Stimulated activated CD8-positive, alpha-beta memory T cell treated with anti-CD3 and anti-CD28 coated beads, Interleukin-12 subunit alpha, Interleukin-12 subunit beta, amount 100 ng/mL, for 1 hour (primary cell): ENCODE measurements at regions not wholly inside any gene's neighbourhood (a gene's known extent, or its start where the extent isn't known, plus 50 kb on each side); places are given as distances from the start of the nearest gene placed in this dataset.

Source experiments
- DNase-seq: peaks from one replicate; pipeline ENCODE4 v3.0.0-alpha.2; 2020; ENCODE audit warnings: low read depth

DNA sequence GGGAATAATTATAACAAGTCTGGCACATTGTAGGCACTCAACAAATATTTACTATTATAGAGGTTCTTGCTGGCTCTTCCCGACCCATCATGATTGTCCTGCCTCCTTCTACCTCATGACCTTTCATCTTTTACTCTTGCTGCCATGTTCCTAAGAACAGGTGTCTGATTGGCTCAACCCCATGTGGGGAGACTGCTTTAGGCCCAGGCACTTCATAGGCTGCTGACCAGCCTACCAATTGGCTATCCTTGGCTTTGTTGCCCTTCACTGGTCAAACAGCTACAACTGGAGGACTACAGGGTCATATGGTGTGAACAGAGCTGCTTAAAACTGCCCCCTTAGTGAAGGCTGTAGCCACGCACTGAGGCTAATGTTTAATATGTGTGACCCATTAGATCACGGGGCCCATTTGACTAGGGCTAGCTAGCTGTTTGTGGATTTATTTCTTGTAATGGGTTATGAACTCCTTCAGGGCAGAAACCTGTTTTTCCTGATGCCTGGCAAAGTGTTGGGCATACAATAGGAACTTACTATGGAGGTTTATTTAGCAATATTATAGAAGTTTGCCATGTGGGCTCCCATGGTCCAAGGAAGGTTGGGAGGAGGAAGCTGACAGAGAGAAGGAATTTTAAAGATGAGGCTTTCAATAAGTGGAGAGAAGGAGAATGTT lies 239.9 kb upstream of the TBC1D5 start:
- no peak for DNase-seq

DNA sequence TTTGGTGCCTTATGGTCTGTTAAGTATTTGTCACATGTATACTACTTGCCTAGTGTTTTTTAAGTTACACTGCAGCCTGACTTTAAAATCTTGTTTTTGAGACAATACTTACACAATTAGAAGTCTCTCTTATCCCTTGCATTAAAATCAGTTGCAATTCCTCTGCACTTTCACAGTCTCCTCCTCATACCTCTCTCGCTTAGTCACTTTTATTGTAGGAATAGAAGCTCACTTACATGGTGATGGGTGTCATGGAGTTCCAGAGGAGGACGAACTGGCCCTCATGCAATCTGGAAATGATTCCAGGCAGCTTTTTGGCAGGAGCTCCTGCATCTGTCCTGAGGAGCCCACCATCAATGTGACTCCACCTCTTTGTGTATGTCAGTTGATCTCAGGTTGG lies 238.4 kb upstream of the TBC1D5 start:
- no peak for DNase-seq

DNA sequence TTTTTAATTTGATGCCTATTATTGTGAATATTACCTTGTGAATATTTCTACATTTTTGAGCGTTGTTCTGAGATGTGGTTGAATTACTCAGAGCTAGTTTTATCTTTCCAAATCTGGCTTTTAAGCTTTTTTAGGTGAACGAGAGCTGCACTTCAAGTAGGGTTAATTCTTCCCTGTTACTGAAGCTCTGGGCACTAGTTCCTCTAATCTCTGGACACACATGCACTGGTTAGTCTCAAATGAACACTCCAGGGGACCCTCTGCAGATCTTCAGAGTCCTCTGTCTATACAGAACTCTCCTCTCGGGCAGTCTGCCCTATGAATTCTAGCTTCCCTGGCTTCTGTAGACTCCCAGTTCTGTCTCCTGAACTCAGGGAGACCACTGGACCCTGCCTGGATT lies 237.5 kb upstream of the TBC1D5 start:
- DNase-seq = no peak

DNA sequence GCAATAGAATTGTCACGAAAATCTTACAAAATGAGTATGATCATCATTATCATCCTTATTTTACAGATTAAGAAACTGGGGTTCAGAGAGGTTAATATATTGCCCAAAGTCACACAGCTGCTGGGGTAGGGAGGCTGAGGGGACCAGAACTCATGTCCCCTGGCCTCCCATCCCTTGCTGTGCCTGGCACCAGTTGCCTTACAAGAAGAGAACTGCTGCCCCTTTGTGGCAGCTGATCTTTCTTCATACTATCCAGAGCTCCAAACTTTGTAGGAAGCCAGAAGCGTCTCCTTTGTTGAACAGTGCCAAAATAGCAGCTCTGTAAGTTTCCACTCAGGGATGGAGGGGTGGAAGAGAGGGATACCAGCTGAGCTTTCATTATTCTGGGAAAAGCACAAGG lies 236.8 kb upstream of the TBC1D5 start:
- DNase-seq = no peak

DNA sequence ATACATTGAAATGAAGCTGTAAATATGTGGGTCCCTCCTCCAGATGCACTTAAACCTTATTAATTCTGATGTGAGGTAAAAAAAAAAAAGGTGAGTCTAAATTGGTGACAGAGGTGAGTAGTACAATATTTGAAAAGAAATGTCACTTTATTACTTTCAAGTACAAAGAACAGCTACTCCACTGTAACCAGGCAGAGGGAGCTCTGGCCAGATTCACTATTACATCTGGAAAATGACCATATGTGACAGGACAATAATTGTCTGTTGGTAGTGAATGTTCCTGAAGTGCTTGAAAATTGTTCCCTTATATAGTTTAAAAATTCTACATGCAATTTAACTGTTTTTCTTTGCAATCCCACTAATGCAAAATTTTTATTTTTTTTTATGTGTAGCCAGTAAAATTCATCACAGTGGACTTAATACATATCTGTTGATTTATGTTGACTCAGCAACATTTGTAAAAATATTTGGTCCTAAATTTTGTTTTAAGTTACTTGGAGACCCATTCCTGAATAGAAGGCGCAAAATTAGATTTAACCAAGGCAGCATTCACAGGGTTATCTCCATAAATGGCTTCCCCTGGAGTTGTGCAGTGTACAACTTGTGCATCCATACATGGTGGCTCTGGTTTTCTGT lies 231.9 kb upstream of the TBC1D5 start:
- DNase-seq = no peak

DNA sequence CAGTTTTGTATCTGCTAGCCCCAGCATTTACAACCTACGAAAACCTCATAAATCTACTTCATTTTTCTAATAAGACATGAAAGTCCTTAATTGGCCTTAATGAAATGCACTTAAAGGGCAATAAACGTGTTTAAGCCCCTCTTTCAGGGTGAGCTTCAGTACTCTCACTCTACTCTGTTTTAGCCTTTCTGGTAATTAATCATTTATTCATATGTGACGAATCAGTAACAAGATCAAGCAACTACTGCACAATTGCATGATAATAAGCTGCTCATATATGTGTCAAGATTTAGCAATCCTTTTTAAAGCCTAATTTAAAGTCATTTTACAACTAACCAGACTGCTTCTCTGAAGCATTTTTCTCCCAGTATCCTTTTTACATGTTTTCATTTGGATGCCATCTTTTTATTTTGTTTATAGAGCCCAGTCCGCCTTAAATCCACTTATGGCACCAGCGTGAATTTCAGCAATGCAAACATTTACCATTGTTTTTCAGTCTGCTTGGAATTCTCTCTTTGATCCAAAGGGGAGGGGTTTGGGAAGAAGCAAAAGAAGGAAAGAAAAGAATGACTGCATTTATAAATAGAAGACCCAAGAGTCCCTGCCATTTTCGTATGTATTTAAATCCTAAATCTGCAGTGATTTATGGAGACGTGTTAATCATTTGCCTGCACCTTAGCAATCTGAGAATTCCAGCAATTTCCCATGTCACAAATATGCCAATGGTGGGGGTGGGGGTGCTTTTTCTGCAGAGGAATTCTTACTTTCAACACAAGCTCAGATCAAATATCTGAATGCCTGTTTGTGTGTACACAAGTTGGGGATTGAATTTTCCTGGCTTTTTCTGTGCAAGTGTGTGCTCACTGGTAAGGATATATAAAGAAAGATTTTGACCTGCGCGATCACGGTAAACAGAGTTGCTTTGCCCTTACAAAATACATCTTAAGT lies 230.8 kb upstream of the TBC1D5 start:
- DNase-seq = no peak

DNA sequence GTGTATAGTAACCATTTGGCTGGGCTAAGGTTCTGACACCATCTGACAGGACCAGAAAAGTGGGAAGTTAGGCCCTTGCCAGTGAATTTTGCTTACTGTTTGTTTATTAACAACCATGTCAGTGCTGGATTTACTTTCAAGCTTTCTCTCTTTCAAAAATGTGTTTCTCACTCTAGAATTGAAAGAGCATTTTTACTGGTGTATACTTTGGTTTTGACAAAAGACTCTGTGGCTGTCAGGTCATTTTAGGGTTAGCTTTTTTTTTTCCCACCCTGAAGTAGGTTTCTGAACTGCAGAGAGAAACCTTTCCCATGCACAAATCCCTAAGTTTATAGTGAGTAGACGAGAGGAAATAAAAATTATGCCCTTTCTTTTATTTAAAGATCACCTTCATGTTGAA lies 230.0 kb upstream of the TBC1D5 start:
- DNase-seq = no peak

DNA sequence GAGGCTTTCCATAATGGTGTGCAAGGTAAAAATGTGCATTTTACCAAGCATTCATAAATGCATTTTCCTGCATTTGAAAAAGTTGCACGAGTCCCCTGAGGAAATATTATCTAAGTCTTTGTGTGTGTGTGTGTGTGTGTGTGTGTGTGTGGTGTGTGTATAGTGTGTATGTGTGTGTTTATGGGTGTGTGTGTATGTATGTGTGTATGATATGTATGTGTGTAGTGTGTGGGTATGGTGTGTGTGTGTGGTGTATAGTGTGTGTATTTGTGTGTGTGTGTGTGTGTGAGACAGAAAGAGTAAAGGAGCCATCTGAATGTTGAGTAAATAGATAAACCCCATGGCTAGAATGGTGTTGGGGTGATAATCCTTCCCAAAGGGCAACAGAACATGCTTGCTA lies 229.6 kb upstream of the TBC1D5 start:
- no peak for DNase-seq

DNA sequence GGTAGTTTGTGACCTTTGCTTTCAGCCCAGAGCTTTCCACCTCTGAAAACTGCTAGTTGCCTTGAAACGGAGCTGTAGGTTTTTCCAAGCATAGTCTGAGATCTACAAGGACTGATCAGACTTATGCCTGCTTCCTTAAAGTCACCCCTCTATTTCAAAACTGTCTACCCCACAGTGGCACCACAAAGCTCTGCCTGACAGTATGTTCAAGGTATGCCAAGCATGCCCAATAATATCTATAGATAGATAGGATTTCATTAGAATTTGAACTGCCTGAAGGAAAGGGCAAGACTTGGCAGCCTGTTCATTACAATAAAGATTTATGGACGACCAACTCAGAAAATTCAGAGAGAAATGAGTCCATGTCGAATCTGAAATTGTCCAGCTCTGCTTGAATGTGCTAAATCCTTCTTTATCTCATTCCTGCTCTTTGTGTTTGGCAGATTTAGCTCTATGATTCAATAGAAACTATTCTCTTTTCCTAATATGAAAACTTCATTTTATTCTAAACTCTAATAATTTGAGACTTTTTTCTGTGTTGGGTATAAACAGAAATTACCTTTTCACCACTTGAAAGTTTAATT lies 227.6 kb upstream of the TBC1D5 start:
- no peak for DNase-seq

DNA sequence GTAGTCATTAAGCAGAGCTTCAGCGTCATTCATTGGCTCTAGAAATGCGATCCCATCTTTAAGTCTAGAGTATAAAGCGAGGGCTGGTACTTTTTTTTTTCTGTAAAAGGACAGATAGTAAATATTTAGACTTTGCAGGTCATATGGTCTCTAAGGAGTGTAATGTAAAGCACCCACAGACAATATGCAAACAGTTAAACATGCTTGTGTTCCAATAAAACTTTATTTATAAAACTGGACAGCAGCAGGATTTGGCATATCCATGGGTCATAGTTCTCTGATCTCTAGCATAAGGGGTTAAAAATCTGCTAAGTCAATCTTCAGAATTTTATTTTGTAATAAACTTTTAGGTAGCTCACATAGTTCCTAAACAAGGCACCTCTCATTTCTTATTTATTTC lies 226.8 kb upstream of the TBC1D5 start:
- no peak for DNase-seq

DNA sequence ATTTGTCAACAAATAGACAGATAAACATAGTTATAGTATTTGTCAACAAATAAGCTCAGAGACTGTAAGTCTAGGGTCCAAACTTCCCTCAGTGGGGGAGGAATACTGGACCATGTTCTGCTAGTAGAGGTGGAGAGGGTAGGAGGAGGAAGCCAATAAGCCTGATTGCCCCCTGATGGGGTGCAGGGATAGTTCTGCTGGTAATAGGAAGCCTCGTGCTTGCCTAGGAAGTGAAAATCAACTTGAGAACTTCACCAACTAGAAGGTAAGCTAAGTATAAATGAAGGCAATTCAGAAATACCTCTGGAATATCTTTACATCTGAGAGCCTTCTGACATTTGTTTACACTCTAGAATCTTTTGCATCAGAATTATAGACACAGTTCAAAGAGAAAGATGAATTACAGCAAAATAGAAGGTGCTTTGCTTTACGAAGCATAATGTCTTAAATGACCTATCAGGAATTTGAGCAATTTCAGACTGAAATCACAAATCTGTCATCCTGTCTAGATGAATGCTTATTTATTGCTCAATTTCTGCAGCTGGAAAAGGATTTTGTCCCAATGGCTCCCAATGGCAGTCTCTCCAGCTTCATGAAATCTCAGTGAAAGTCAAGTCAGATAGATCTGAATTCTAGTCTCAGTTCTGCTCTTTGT lies 225.6 kb upstream of the TBC1D5 start:
- no peak for DNase-seq

DNA sequence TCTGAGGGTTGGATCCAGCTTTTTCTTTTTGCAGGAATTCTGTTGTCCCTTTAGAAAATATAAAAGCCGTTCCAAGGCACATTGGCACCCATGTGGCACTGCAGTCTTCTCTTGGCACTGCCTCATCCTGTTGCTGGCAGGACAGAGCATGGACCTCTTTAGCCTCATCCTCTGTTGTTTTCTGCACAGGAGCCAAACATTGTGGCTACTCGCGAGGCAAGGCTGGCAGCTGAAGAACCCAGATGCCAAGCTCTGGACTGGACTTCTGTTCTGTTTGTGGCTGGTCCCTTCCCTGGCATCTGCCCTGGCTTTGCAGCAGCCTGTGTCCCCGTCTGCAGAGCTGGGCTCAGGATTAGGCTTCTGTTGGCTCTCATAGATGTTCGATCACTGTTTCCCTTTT lies 224.7 kb upstream of the TBC1D5 start:
- DNase-seq = no peak

DNA sequence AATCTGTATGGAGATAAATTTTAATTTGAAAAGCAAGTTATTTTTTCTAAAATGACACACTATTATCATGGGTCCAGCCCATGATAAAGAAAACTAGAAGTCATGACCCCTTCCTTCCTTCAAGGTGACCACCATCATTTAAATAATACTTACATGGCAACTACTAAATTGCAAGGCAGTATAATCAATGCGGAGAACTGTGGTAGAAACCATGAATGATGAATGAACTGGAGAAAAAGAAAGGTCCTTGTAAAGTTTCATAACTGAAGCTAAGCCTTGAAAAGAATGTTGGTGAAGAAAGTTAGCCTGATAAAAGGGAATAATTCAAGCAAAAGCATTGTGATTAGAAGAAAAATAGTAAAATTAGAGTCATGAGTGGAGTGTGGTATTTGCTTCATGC lies 222.9 kb upstream of the TBC1D5 start:
- DNase-seq = no peak

DNA sequence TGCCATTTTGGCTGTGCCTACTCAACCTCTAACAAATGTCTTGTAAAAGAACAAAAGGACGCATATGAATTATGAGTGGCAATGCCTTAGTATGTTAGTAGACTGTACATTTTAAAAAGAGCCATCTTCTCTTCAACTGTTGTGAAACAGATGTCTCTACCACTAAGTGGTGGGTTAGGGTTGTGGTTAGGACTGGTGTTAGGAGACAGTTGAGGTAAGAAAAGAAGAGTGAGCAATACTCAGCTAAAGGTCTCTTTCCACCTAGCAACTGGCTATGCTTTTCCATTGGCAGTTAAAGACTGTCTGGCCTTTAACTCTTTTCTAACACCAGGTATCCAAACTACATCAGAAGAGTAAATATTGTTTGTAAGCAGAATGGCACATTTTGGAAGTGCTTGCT lies 221.7 kb upstream of the TBC1D5 start:
- no peak for DNase-seq

DNA sequence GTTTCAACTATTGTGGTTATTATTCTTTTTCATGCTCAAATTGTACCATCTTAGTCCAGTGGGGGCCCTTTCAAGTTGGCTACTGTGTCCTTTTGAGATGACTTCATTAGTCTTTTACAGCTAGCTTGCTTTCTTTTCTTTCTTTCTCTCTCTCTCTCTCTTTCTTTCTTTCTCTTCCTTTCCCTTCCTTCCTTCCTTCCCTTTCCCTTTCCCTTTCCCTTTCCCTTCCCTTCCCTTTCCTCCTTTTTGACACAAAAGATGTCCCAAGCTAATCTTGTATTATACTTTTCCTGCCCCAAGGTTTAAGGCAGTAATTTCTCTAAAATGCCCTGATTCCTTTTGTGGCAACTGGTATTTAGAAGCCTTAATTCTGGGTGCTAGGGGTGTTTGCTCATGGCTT lies 213.0 kb upstream of the TBC1D5 start:
- no peak for DNase-seq

DNA sequence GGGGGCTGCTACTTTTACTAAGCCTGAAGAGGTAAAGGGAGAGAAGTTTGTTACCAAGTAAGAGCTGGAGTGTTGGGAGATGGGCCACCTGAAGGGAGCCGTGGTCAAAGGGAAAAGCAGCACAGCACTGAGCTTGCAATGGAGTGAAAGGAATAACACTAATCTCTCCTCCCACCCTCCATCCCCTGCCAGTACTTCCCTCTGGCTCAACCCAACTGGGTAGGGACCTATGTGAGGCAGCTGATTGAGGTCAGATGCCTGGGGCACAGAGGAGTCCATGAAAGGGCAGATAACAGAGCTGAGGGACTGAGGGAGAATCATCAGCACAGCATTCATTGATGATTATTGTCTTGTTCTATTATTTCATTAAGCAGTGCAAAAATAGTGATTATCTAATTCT lies 212.4 kb upstream of the TBC1D5 start:
- DNase-seq = no peak

DNA sequence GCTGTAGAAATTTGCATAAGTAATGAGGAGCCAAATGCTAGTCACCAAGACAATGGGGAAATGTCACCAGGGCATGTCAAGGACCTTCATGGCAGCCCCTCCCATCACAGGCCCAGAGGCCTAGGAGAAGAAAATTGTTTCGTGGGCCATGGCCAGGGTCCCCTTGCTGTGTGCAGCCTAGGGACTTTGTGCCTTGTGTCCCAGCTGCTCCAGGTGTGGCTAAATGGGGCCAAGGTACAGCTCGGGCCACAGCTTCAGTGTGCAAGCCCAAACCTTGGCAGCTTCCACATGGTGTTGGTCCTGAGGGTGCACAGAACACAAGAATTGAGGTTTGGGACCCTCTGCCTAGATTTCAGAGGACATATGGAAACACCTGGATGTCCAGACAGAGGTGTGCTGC lies 208.8 kb upstream of the TBC1D5 start:
- DNase-seq = no peak

DNA sequence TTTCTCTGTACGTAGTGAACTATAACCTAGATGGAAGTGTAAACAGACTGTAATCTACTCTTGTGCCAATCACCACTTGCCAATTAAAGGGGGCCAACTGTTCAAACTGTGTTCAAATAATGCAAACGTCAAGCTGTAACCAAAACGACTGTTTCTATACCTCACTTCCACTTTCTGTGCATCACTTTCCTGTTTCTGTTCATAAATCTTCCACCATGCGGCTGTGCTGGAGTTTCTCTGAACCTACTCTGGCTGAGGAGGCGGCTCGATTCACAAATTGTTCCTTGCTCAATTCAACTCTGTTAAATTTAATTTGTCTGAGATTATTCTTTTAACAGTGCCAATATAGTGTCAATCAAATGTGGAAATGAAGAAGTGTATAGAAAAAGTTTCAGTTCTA lies 206.7 kb upstream of the TBC1D5 start:
- no peak for DNase-seq

DNA sequence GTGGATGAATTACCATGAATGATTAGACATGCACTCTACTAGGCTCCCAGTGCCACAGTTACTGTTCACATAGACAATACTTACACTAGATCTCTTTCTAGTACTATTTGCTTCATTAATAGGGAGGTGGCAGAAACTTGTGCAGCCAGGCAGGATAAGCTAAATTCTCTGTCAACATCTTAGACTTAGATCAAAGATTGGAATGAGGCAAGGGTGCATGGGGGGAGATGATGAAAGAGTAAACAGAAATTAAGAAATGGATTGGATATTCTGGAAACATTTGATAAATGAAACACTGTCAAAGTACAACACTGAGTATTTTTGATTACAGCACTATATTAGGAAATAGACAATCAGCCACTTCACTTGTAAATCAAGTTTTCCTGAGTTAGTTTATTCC lies 205.4 kb upstream of the TBC1D5 start:
- no peak for DNase-seq

DNA sequence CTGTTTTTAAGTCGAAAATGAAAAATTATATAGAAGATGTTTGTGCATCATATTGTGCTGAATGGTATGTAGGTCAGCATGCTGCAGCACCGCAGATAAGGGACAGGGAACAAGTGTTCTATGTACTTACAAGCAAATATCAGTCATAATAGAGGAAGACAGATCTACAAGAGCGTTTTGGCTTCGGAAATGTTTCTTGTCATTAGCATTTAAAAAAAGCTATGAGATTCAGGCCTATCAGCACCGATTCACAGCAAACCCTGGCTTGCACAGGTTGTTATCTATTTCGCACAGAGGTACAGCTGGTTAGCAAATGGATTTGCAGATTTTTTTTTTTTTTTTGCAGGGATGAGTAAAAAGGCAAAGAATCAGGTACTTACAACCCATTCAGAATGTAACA lies 204.2 kb upstream of the TBC1D5 start:
- no peak for DNase-seq

DNA sequence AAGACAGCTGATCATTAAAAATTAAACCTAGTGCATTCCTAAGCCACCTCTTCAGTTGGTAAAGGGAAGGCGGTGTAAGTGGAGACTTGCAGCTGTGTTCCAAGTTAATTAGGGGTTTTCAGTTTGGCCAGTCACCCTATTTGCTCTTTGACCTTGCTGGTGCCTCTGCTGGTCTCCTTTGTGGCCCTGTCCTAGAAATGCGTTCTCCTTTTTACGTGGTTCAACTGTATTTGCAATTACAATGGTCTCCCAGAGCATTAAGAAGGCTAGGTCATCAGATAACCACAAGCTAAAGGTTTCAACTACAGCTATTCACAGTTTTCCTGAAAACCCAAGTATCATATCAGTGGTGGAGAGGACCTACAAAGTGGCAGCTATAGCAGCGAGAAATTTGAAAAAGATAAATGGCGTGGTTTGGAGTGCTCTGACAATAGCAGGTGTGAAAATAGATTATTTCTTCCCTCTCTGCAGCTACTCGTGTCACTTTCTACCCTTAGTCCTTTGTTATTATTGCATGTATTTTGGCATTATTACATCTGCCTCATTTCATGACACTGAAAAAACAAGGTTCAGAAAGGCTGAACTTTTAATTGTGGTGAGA lies 203.5 kb upstream of the TBC1D5 start:
- DNase-seq = no peak
